ENCODE measurements at regions not wholly inside any gene's neighbourhood (a gene's known extent, or its start where the extent isn't known, plus 50 kb on each side); places are given as distances from the start of the nearest gene placed in this dataset.

DNA sequence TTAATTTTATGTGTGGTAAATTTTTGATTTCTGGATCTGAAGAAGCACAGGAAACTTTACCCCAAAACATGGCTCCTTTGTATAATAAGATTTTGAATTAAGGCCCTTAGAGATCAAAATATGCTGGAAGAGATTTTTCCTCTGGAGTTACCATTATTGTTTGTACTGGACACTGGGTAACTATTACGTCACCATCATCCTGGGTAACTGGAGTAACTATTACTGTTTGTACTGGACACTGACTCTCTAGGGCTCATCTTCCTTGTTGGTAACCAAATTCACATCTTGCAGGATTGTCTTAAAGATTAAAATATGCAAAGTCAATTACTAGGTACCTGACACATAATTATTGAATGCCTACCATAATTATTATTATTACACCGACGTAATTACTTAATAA, 593.8 kb upstream of the GOT2 start:
- TF ChIP-seq, protein P1, sequence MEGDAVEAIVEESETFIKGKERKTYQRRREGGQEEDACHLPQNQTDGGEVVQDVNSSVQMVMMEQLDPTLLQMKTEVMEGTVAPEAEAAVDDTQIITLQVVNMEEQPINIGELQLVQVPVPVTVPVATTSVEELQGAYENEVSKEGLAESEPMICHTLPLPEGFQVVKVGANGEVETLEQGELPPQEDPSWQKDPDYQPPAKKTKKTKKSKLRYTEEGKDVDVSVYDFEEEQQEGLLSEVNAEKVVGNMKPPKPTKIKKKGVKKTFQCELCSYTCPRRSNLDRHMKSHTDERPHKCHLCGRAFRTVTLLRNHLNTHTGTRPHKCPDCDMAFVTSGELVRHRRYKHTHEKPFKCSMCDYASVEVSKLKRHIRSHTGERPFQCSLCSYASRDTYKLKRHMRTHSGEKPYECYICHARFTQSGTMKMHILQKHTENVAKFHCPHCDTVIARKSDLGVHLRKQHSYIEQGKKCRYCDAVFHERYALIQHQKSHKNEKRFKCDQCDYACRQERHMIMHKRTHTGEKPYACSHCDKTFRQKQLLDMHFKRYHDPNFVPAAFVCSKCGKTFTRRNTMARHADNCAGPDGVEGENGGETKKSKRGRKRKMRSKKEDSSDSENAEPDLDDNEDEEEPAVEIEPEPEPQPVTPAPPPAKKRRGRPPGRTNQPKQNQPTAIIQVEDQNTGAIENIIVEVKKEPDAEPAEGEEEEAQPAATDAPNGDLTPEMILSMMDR (IDR thresholded peaks at IDR 0.05; ENCODE audit: extremely low read depth, low read depth, low read length): no peak
- Histone ChIP-seq H3K9me3 (ENCODE audit: low read depth, low read length) (no peaks in the 10 kb centered on the region), H3K4me1 (ENCODE audit: insufficient read depth, low read length) (no peaks in the 10 kb centered on the region), H3K27me3 (ENCODE audit: insufficient read depth, low read length) (no peaks in the 10 kb centered on the region), H3K4me2 (ENCODE audit: insufficient read depth, low read length) (no peak overlapping the region), H3K36me3 (ENCODE audit: insufficient read depth, low read length) (no peaks in the 10 kb centered on the region), H4K20me1 (ENCODE audit: insufficient read depth, low read length) (no peaks in the 10 kb centered on the region), H3K79me2 (ENCODE audit: insufficient read depth, low read length) (no peaks in the 10 kb centered on the region), H3K27ac (ENCODE audit: low read depth, low read length) (no peak overlapping the region), H3K4me3 (ENCODE audit: insufficient read depth, low read length) (no peak overlapping the region), H2AFZ (ENCODE audit: low read length) (no peak overlapping the region)
- no peak for DNase-seq (ENCODE audit: insufficient read length, low spot score, missing footprints)

DNA sequence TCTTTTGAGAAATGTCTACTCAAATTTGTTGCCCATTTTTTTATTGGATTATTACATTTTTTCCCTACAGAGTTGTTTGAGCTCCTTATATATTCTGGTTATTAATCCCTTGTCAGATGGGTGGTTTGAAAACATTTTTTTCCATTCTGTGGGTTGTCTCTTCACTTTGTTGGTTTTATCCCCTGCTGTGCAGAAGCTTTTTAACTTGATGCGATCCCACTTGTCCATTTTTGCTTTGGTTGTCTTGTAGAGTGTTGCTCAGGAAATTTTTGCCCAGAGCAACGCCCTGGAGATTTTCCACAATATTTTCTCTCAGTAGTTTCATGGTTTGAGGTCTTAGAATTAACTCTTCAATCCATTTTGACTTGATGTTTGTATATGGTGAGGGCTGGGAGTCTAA, 592.8 kb upstream of the GOT2 start:
- Histone ChIP-seq H3K27ac (ENCODE audit: low read depth, low read length) (no peak overlapping the region), H3K4me2 (ENCODE audit: insufficient read depth, low read length) (no peak overlapping the region), H3K9me3 (ENCODE audit: low read depth, low read length) (no peaks in the 10 kb centered on the region), H2AFZ (ENCODE audit: low read length) (no peak overlapping the region), H3K79me2 (ENCODE audit: insufficient read depth, low read length) (no peaks in the 10 kb centered on the region), H3K27me3 (ENCODE audit: insufficient read depth, low read length) (no peaks in the 10 kb centered on the region), H3K36me3 (ENCODE audit: insufficient read depth, low read length) (no peaks in the 10 kb centered on the region), H3K4me3 (ENCODE audit: insufficient read depth, low read length) (no peak overlapping the region), H3K4me1 (ENCODE audit: insufficient read depth, low read length) (no peaks in the 10 kb centered on the region), H4K20me1 (ENCODE audit: insufficient read depth, low read length) (no peaks in the 10 kb centered on the region)
- TF ChIP-seq, protein P1 (IDR thresholded peaks at IDR 0.05; ENCODE audit: extremely low read depth, low read depth, low read length): no peak
- DNase-seq (ENCODE audit: insufficient read length, low spot score, missing footprints): no peak

DNA sequence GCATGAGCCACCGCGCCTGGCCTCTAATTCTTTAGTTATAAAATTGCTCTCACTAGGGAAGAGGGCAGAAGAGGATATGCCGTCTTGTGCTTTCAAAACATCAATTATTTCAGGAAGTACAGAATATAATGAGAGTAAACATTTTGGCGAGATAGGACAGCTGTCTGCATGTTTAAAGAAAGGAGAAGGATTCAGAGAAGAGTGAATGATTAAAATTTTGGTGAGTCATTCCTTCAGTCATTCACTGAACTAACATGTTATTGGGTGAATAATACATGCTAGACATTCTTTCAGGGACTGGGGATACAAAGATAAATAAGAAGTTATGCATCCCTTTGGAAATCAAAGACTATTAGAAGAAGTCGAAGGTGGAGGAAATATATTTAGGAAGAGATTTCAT, 590.3 kb upstream of the GOT2 start:
- DNase-seq (ENCODE audit: insufficient read length, low spot score, missing footprints): no peak
- Histone ChIP-seq H3K4me1 (ENCODE audit: insufficient read depth, low read length) (no peaks in the 10 kb centered on the region), H3K4me3 (ENCODE audit: insufficient read depth, low read length) (no peak overlapping the region), H2AFZ (ENCODE audit: low read length) (no peak overlapping the region), H3K36me3 (ENCODE audit: insufficient read depth, low read length) (no peaks in the 10 kb centered on the region), H3K9me3 (ENCODE audit: low read depth, low read length) (no peaks in the 10 kb centered on the region), H3K27ac (ENCODE audit: low read depth, low read length) (no peak overlapping the region), H4K20me1 (ENCODE audit: insufficient read depth, low read length) (no peaks in the 10 kb centered on the region), H3K79me2 (ENCODE audit: insufficient read depth, low read length) (no peaks in the 10 kb centered on the region), H3K4me2 (ENCODE audit: insufficient read depth, low read length) (no peak overlapping the region), H3K27me3 (ENCODE audit: insufficient read depth, low read length) (no peaks in the 10 kb centered on the region)
- TF ChIP-seq, protein P1 (IDR thresholded peaks at IDR 0.05; ENCODE audit: extremely low read depth, low read depth, low read length): no peak

DNA sequence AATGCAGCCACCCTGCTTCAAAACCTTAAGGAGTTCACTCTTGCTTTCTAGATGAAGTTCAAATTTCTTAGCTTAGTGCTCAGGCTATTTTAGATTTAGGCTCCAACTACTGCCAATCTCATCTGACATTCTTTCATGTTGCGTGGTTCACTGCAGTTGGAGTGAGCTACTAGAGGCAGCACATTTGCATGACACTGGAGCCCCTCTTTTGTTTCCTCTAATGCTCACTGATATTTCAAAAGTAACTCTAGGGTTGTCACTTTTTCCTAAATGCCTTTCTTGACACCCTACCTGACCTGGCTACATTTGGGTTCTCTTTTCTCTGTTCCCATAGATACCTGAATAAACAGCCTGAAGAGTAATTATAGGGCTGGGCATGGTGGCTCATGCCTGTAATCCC, 586.5 kb upstream of the GOT2 start:
- Histone ChIP-seq H3K27ac (ENCODE audit: low read depth, low read length) (no peak overlapping the region), H2AFZ (ENCODE audit: low read length) (no peak overlapping the region), H3K4me2 (ENCODE audit: insufficient read depth, low read length) (no peak overlapping the region), H3K4me1 (ENCODE audit: insufficient read depth, low read length) (no peaks in the 10 kb centered on the region), H3K9me3 (ENCODE audit: low read depth, low read length) (no peaks in the 10 kb centered on the region), H3K27me3 (ENCODE audit: insufficient read depth, low read length) (no peaks in the 10 kb centered on the region), H4K20me1 (ENCODE audit: insufficient read depth, low read length) (no peaks in the 10 kb centered on the region), H3K79me2 (ENCODE audit: insufficient read depth, low read length) (no peaks in the 10 kb centered on the region), H3K4me3 (ENCODE audit: insufficient read depth, low read length) (no peak overlapping the region), H3K36me3 (ENCODE audit: insufficient read depth, low read length) (no peaks in the 10 kb centered on the region)
- DNase-seq (ENCODE audit: insufficient read length, low spot score, missing footprints): no peak
- TF ChIP-seq, protein P1 (IDR thresholded peaks at IDR 0.05; ENCODE audit: extremely low read depth, low read depth, low read length): no peak
